Calu3 (cell line): ENCODE measurements at regions not wholly inside any gene's neighbourhood (a gene's known extent, or its start where the extent isn't known, plus 50 kb on each side); places are given as distances from the start of the nearest gene placed in this dataset.
A peak's percentile ranks its signal among the peaks of the same experiment; 100 is the strongest.

Source experiments
- BruUV-seq: library from RNA; stranded (reverse); fragments of 400-500 nt; replicated peaks from 2 replicates; lab custom pipeline; 2021; lab: Mats Ljungman, UMichigan
- CTCF ChIA-PET: fragments of 300-600 bp; sonication (Branson Sonifier 250); formaldehyde crosslinking; loops from one replicate; lab custom pipeline; 2022; ENCODE audit warnings: antibody characterized with exemption; lab: Charles Lee
- DNase-seq: peaks from one replicate; pipeline ENCODE4 v3.0.0; 2022
- H3K27ac Mint-ChIP-seq: one replicate; pipeline ENCODE4 v1.8.0; 2022; ENCODE audit warnings: mixed read lengths; ENCODE audit not compliant: unreplicated experiment
- H3K27me3 Mint-ChIP-seq: one replicate; pipeline ENCODE4 v1.8.0; 2022; ENCODE audit warnings: mixed read lengths; ENCODE audit not compliant: unreplicated experiment
- H3K36me3 Mint-ChIP-seq: one replicate; pipeline ENCODE4 v1.8.0; 2022; ENCODE audit warnings: mild to moderate bottlenecking, moderate library complexity, mixed read lengths; ENCODE audit not compliant: insufficient read depth, unreplicated experiment
- H3K4me1 Mint-ChIP-seq: one replicate; pipeline ENCODE4 v1.8.0; 2022; ENCODE audit warnings: mild to moderate bottlenecking, low read depth, mixed read lengths; ENCODE audit not compliant: unreplicated experiment
- H3K4me3 Mint-ChIP-seq: one replicate; pipeline ENCODE4 v1.8.0; 2022; ENCODE audit warnings: mild to moderate bottlenecking, low read depth, moderate library complexity, mixed read lengths; ENCODE audit not compliant: unreplicated experiment
- H3K9me3 Mint-ChIP-seq: one replicate; pipeline ENCODE4 v1.8.0; 2022; ENCODE audit warnings: low read depth, mixed read lengths; ENCODE audit not compliant: unreplicated experiment
- intact Hi-C: fragments of 100-400 bp; cut with micrococcal nuclease; formaldehyde crosslinking; loops from one replicate; pipeline ENCODE4 v1.10.0; 2022; ENCODE audit not compliant: unreplicated experiment
- TF ChIP-seq, protein P1 (sequence below): fragments of 200-600 bp; IDR thresholded peaks from one replicate; pipeline ENCODE4 v1.8.0; 2022; ENCODE audit warnings: antibody characterized with exemption; ENCODE audit not compliant: unreplicated experiment

DNA sequence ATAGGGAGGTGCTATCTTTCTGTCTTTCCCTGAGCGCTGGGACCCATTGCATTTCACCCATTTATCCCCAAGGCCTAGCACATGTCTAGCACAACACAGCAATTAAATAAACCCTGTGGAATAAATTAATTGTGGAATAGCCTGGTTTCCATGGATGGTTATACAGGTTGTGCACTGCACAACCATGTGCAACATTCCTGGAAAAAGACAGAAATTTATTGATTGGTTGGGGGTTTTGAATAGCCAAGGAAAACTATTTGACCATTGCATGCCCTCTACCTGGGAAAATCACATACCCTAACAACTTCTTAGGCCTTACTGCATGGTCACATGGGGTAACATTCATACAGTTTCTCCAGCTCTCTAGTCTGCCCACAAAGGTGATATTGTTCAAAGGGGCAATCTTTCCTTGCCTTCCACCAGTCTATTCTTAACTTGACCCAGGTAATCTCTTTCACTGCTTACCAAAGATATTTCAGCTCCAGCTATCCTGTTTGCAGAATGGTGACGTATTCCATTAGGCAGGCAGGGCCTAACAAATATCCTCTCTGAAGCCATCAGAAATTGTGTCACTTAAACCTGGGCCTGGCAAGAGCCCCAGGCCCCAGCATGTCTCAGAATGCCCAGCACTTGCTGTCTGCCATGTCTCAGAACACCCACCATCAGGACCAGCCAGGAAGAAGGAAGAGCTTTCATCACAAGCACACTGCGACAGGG lies 157.9 kb upstream of the RAB4A start:
- intact Hi-C loops = no loop called here
- H3K27me3 Mint-ChIP-seq = no peaks in the 10 kb centered on the region
- TF ChIP-seq, protein P1, sequence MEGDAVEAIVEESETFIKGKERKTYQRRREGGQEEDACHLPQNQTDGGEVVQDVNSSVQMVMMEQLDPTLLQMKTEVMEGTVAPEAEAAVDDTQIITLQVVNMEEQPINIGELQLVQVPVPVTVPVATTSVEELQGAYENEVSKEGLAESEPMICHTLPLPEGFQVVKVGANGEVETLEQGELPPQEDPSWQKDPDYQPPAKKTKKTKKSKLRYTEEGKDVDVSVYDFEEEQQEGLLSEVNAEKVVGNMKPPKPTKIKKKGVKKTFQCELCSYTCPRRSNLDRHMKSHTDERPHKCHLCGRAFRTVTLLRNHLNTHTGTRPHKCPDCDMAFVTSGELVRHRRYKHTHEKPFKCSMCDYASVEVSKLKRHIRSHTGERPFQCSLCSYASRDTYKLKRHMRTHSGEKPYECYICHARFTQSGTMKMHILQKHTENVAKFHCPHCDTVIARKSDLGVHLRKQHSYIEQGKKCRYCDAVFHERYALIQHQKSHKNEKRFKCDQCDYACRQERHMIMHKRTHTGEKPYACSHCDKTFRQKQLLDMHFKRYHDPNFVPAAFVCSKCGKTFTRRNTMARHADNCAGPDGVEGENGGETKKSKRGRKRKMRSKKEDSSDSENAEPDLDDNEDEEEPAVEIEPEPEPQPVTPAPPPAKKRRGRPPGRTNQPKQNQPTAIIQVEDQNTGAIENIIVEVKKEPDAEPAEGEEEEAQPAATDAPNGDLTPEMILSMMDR = no peak
- BruUV-seq = no TSS peak
- H3K9me3 Mint-ChIP-seq = no peaks in the 10 kb centered on the region
- H3K4me1 Mint-ChIP-seq = peaks cover 45% of the 10 kb centered on the region
- DNase-seq = no peak
- H3K27ac Mint-ChIP-seq = no peak overlapping the region
- H3K4me3 Mint-ChIP-seq = no peak overlapping the region
- CTCF ChIA-PET = interaction anchor here (0.7 to 1.4 kb wide), 4 partner anchors 12 to 275 kb away, joined by 3 to 6 read pairs (median 4); no protein-coding TSS in a partner anchor
- no peaks in the 10 kb centered on the region for H3K36me3 Mint-ChIP-seq

DNA sequence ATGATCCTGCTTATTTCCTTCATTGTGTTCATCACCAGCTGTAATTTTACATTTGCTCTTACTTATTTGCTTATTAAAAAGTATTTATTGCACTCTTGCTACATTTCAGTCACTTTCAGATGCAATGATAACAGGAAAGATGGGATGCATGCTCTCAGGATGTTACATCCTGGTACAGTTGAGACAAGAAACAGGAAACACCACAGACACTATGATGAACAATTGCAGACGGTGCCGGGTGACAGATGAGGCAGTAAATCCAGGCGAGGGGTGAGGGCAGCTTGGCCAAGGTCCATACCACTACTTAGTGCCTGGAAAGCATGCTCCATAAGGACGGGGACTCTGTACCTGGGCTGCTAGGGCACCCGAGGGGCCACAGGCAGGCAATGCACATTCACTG lies 156.6 kb upstream of the RAB4A start:
- peaks cover 58% of the 10 kb centered on the region for H3K4me1 Mint-ChIP-seq
- peak overlapping the region; percentile 7 for H3K27ac Mint-ChIP-seq
- H3K36me3 Mint-ChIP-seq = no peaks in the 10 kb centered on the region
- no peaks in the 10 kb centered on the region for H3K9me3 Mint-ChIP-seq
- no peaks in the 10 kb centered on the region for H3K27me3 Mint-ChIP-seq
- no peak overlapping the region for H3K4me3 Mint-ChIP-seq
- intact Hi-C loops = no loop called here
- TF ChIP-seq, protein P1 = no peak
- CTCF ChIA-PET = interaction anchor here (1.1 to 1.4 kb wide), 3 partner anchors 10 to 276 kb away, joined by 3 to 4 read pairs (median 3); no protein-coding TSS in a partner anchor
- DNase-seq = no peak
- no TSS peak for BruUV-seq

DNA sequence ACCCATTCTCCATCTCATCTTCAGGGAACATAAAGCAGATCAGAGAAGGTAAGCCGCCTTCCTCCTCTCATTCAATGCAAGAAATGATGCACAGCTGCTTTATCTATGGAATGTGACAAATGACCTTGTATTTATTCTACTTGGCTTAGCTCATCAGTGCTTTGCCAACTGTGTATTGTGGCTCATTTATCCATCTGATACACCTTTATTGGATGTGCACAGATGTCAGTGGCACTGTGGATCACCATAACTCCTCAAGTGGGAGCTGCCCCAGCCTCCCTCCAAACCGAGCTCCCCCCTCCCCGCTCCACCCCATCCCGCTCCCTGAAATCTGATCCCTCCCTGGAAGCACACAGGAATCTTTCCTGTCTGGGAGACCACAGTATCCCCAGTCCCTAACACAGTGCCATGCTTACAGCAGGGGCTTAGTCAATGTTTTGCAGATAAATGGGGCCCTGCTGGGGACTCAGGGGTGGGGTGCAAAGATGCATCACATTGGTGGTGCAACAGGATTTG lies 156.0 kb upstream of the RAB4A start:
- Mint-ChIP-seq H3K27ac (no peak overlapping the region), H3K36me3 (no peaks in the 10 kb centered on the region), H3K27me3 (no peaks in the 10 kb centered on the region), H3K4me1 (peaks cover 64% of the 10 kb centered on the region), H3K9me3 (no peaks in the 10 kb centered on the region), H3K4me3 (no peak overlapping the region)
- BruUV-seq = no TSS peak
- intact Hi-C loops = no loop called here
- DNase-seq = no peak
- CTCF ChIA-PET = interaction anchor here (1.1 kb wide), 1 partner anchor 9 kb away, joined by 3 read pairs; no protein-coding TSS in a partner anchor
- TF ChIP-seq, protein P1 = no peak

DNA sequence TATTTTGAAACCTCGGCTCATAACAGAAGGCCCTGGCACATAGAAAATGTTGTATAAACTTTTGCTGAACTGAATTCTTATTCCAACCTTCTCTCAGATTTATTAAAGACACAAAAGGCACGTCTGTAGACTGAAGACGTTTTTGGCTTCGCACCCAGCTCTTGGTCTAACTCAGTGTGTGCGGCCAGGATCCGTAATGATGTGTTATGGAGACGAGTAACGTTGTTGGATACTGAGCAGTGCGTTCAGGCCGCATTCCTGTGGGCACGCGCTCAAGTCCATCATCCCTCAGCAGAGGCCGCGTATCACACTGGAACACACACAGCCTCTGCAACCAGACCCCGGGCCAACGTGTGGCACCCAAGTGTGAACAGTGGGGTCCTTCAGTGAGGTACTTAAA lies 154.8 kb upstream of the RAB4A start:
- Mint-ChIP-seq H3K9me3 (no peaks in the 10 kb centered on the region), H3K4me1 (peaks cover 56% of the 10 kb centered on the region), H3K27me3 (no peaks in the 10 kb centered on the region), H3K36me3 (no peaks in the 10 kb centered on the region), H3K27ac (no peak overlapping the region), H3K4me3 (no peak overlapping the region)
- intact Hi-C loops = no loop called here
- CTCF ChIA-PET = interaction anchor here (0.6 kb wide), 1 partner anchor 12 kb away, joined by 4 read pairs; no protein-coding TSS in a partner anchor
- TF ChIP-seq, protein P1 = no peak
- no peak for DNase-seq
- BruUV-seq = no TSS peak
